ENCODE measurements at regions not wholly inside any gene's neighbourhood (a gene's known extent, or its start where the extent isn't known, plus 50 kb on each side); places are given as distances from the start of the nearest gene placed in this dataset.

DNA sequence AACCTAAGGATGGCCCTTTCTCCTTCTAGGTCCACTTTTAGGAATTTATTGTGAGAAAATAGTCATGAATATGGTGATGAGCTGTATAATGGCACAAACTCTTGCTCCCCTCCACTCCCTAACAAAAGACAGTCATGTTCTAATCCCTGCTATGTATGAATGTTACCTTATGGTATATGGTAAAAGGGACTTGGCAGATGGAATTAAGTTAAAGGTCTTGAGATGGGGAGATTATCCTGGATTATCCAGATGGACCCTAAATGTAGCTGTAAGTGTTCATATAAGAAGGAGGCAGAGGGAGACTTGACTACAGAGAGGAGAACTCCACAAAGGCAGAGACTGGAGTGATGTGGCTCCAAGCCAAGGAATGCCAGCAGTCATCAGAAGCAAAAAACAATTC lies 296.1 kb downstream of the SOX9 start:
- Histone ChIP-seq H2AFZ (ENCODE audit: low read depth, low read length, severe bottlenecking) (no peak overlapping the region), H3K27me3 (ENCODE audit: low read length) (no peaks in the 10 kb centered on the region), H3F3A (ENCODE audit: insufficient read depth) (no peaks in the 10 kb centered on the region), H3K36me3 (ENCODE audit: low read length) (no peaks in the 10 kb centered on the region), H3K9me2 (replicated peaks; ENCODE audit: insufficient read depth, low read length) (no peaks in the 10 kb centered on the region), H3K27ac (ENCODE audit: low read depth, low read length) (no peak overlapping the region), H3K79me2 (ENCODE audit: insufficient read depth, low read length) (no peaks in the 10 kb centered on the region), H3K4me3 (ENCODE audit: insufficient read depth, low read length, poor library complexity, severe bottlenecking) (no peak overlapping the region), H3K4me2 (ENCODE audit: low read depth, low read length, poor library complexity, severe bottlenecking) (no peak overlapping the region), H4K20me1 (ENCODE audit: low read depth, low read length) (no peaks in the 10 kb centered on the region), H3K9ac (ENCODE audit: low read length) (no peak overlapping the region), H3K9me3 (ENCODE audit: insufficient read depth, low read length) (0 out of 2 replicates have a peak, but pooled peaks cover 4% of the 10 kb centered on the region)
- TF ChIP-seq, protein P1, sequence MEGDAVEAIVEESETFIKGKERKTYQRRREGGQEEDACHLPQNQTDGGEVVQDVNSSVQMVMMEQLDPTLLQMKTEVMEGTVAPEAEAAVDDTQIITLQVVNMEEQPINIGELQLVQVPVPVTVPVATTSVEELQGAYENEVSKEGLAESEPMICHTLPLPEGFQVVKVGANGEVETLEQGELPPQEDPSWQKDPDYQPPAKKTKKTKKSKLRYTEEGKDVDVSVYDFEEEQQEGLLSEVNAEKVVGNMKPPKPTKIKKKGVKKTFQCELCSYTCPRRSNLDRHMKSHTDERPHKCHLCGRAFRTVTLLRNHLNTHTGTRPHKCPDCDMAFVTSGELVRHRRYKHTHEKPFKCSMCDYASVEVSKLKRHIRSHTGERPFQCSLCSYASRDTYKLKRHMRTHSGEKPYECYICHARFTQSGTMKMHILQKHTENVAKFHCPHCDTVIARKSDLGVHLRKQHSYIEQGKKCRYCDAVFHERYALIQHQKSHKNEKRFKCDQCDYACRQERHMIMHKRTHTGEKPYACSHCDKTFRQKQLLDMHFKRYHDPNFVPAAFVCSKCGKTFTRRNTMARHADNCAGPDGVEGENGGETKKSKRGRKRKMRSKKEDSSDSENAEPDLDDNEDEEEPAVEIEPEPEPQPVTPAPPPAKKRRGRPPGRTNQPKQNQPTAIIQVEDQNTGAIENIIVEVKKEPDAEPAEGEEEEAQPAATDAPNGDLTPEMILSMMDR (IDR thresholded peaks at IDR 0.05; ENCODE audit: insufficient read depth, low read length, poor library complexity, severe bottlenecking): no peak
- TF ChIP-seq EZH2phosphoT487 (conservative IDR thresholded peaks at IDR 0.05; ENCODE audit: low read length): no peak

DNA sequence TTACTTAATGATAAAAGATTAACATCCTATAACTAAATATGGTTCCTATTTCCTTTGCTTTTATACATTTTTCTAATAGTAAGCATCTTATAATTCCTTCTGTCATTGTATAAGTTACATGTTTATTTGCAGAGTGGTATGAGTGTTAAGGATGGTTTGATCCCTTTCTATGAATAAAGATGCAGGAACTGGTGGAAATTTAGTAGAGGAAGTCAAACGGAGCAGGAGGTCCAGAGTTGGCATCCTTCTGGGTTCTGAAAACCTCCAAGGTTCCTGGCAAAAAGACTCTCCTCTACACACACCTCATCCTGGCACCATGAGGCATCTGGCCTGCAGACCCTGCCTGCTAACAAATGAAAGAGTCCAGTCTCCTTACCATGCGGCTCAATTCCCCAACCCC lies 296.8 kb downstream of the SOX9 start:
- Histone ChIP-seq H3K9me3 (ENCODE audit: insufficient read depth, low read length) (0 out of 2 replicates have a peak, but pooled peaks cover 4% of the 10 kb centered on the region), H3K4me3 (ENCODE audit: insufficient read depth, low read length, poor library complexity, severe bottlenecking) (no peak overlapping the region), H3K4me2 (ENCODE audit: low read depth, low read length, poor library complexity, severe bottlenecking) (no peak overlapping the region), H3K79me2 (ENCODE audit: insufficient read depth, low read length) (no peaks in the 10 kb centered on the region), H2AFZ (ENCODE audit: low read depth, low read length, severe bottlenecking) (no peak overlapping the region), H3K9me2 (replicated peaks; ENCODE audit: insufficient read depth, low read length) (no peaks in the 10 kb centered on the region), H3K27me3 (ENCODE audit: low read length) (no peaks in the 10 kb centered on the region), H4K20me1 (ENCODE audit: low read depth, low read length) (no peaks in the 10 kb centered on the region), H3K9ac (ENCODE audit: low read length) (no peak overlapping the region), H3K27ac (ENCODE audit: low read depth, low read length) (no peak overlapping the region), H3F3A (ENCODE audit: insufficient read depth) (no peaks in the 10 kb centered on the region), H3K36me3 (ENCODE audit: low read length) (no peaks in the 10 kb centered on the region)
- no peak for TF ChIP-seq EZH2phosphoT487 (conservative IDR thresholded peaks at IDR 0.05; ENCODE audit: low read length)

DNA sequence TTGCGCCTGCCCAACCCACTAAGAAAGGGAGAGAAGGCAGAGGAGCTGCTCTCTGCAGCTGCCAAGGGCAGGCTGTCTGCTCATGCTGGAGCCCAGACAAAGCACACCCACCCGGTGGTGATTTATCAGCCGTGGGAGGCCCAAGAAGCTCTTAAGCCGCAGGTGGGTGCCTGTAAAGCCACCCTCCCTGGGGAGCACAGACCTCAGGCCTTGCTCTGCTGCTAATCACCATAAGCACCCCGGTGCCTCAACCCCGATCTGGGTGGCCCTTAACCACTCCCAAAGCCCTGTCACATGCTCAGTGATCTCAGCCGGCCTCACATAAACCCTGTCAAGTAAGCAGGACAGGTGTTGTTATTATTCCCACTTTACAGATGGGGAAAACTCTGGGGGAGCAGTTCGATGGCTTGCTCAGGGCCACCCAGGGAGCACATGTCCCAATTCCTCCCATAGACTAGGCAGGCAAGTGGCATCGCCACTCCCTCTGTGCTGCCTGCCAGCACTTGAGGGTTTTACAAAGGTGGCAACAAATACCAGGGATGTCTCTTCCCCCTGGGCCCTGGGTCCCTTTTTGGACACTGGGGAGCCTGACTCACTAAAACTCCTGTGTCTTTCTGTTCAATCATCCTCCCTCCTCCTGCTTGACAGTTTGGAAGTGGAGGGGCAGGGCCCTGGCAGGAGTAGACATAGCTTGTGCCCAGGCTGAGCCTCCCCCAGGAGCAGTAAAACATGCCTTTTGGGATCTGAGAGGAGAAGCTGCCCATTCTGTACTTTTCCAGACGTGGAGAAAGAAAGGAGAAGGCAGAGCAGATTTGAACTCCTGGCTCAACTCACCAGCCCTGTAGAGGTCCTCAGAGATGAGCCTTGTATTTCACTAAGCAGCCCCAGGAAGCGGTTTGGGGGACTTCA lies 299.3 kb downstream of the SOX9 start:
- Histone ChIP-seq H4K20me1 (ENCODE audit: low read depth, low read length) (no peaks in the 10 kb centered on the region), H3K4me3 (ENCODE audit: insufficient read depth, low read length, poor library complexity, severe bottlenecking) (no peak overlapping the region), H3K9ac (ENCODE audit: low read length) (no peak overlapping the region), H3K9me2 (replicated peaks; ENCODE audit: insufficient read depth, low read length) (no peaks in the 10 kb centered on the region), H3K79me2 (ENCODE audit: insufficient read depth, low read length) (no peaks in the 10 kb centered on the region), H3K4me2 (ENCODE audit: low read depth, low read length, poor library complexity, severe bottlenecking) (no peak overlapping the region), H3K9me3 (ENCODE audit: insufficient read depth, low read length) (0 out of 2 replicates have a peak, but pooled peaks cover 4% of the 10 kb centered on the region), H2AFZ (ENCODE audit: low read depth, low read length, severe bottlenecking) (no peak overlapping the region), H3F3A (ENCODE audit: insufficient read depth) (no peaks in the 10 kb centered on the region), H3K36me3 (ENCODE audit: low read length) (no peaks in the 10 kb centered on the region), H3K27ac (ENCODE audit: low read depth, low read length) (no peak overlapping the region), H3K27me3 (ENCODE audit: low read length) (no peaks in the 10 kb centered on the region)
- TF ChIP-seq, protein P1 (IDR thresholded peaks at IDR 0.05; ENCODE audit: insufficient read depth, low read length, poor library complexity, severe bottlenecking): no peak
- no peak for TF ChIP-seq EZH2phosphoT487 (conservative IDR thresholded peaks at IDR 0.05; ENCODE audit: low read length)

DNA sequence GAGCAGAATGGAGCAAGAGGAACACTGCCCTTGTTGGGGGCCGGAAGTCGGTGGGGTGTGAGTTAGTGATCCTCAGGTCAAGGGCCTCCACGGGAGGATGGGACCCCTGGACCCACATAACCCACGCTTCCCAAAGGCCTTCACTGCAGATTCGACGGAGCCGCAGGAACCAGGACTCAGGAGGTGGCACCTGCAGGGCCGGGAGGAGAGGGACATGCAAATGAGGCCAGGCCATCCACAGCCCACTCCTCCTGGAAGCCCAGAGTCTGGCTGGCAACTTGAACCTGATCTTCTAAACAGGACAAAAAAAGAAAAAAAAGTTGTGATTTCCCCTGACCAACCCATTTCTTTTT lies 299.9 kb downstream of the SOX9 start:
- Histone ChIP-seq H2AFZ (ENCODE audit: low read depth, low read length, severe bottlenecking) (no peak overlapping the region), H3F3A (ENCODE audit: insufficient read depth) (no peaks in the 10 kb centered on the region), H3K9me3 (ENCODE audit: insufficient read depth, low read length) (0 out of 2 replicates have a peak, but pooled peaks cover 4% of the 10 kb centered on the region), H4K20me1 (ENCODE audit: low read depth, low read length) (no peaks in the 10 kb centered on the region), H3K9me2 (replicated peaks; ENCODE audit: insufficient read depth, low read length) (no peaks in the 10 kb centered on the region), H3K27ac (ENCODE audit: low read depth, low read length) (no peak overlapping the region), H3K36me3 (ENCODE audit: low read length) (no peaks in the 10 kb centered on the region), H3K9ac (ENCODE audit: low read length) (no peak overlapping the region), H3K4me3 (ENCODE audit: insufficient read depth, low read length, poor library complexity, severe bottlenecking) (no peak overlapping the region), H3K27me3 (ENCODE audit: low read length) (no peaks in the 10 kb centered on the region), H3K79me2 (ENCODE audit: insufficient read depth, low read length) (no peaks in the 10 kb centered on the region), H3K4me2 (ENCODE audit: low read depth, low read length, poor library complexity, severe bottlenecking) (no peak overlapping the region)
- TF ChIP-seq EZH2phosphoT487 (conservative IDR thresholded peaks at IDR 0.05; ENCODE audit: low read length): no peak
- TF ChIP-seq, protein P1 (IDR thresholded peaks at IDR 0.05; ENCODE audit: insufficient read depth, low read length, poor library complexity, severe bottlenecking): no peak
